ENCODE measurements at regions not wholly inside any gene's neighbourhood (a gene's known extent, or its start where the extent isn't known, plus 50 kb on each side); places are given as distances from the start of the nearest gene placed in this dataset.

DNA sequence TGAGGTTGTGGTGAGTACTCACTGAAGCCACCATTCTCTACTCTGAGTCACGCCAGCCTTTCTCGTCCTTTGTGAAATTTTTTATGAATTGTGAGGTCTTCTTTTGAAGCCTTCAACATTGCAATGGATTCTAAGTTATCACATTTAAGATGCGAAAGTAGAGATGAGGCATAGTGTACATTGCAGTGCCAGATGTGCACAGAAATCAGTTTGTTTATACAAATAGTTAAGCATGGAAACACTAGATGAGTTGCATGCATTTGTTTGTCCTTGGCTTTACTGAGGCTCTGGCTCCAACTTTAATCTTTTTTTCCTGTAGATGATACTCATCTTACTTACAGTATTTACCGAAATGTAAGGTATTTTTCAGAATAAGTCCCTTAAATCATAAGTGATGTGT is 453.7 kb upstream of the RIOK2 start:
- Histone ChIP-seq H3K27ac (no peak overlapping the region), H3K4me3 (no peak overlapping the region), H3K4me1 (replicated peaks in 1 of 2) (no peaks in the 10 kb centered on the region)
- WGBS, 10 experiments: 42 to 100% (median 82%) methylated on average over 2 to 4 of the region's 4 CpGs
- in situ Hi-C loops (cut with MboI; ENCODE audit: low pct_unique_long_range_greater_than_20kb in 2 of 9, low sequenced_read_pairs in 9 of 9, unreplicated experiment in 9 of 9): no loop called here
- peak in 1 of 8 experiments; percentile 37 for ATAC-seq (replicated peaks in 6 of 8)

GRCh38 chr5:97641081-97641480 is 458.0 kb upstream of the RIOK2 start:
- in situ Hi-C loops (cut with MboI; ENCODE audit: low pct_unique_long_range_greater_than_20kb in 2 of 9, low sequenced_read_pairs in 9 of 9, unreplicated experiment in 9 of 9): no loop called here
- ATAC-seq (replicated peaks in 6 of 8): no peak
- WGBS, 10 experiments: 0 to 100% (median 72%) methylated on average over 1 of the region's 1 CpG; no CpG with 5 or more reads in 2 of the 10 experiments
- Histone ChIP-seq H3K4me3 (no peak overlapping the region), H3K4me1 (replicated peaks in 1 of 2) (no peaks in the 10 kb centered on the region), H3K27ac (no peak overlapping the region)

- H3K4me3 ChIP-seq: no peak overlapping the region
- H3K27ac ChIP-seq: no peak overlapping the region
- no peak for ATAC-seq (replicated peaks in 6 of 8)
- in situ Hi-C loops (cut with MboI; ENCODE audit: low pct_unique_long_range_greater_than_20kb in 2 of 9, low sequenced_read_pairs in 9 of 9, unreplicated experiment in 9 of 9): no loop called here
- no peaks in the 10 kb centered on the region for H3K4me1 ChIP-seq (replicated peaks in 1 of 2)
Observed at GRCh38 chr5:97644206-97644605, 461.2 kb upstream of the RIOK2 start.

DNA sequence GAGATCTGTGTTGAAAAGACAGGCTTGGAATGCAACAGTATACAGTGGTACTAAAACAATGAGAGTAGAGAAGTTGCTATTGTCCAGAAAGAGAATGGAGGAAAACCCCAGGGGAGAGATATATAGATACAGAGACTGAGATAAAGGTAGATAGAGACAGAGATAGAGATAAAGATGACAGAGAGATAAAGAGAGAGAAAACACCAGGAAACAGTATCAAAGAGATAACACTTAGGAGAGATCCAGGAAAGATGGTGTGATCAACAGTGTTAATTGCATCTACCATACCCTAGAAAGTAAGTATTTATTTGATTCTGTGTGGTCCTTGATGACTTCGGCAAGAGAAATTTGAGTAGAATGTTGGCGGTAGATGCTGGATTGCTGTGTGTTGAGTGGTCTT is 461.8 kb upstream of the RIOK2 start:
- H3K4me3 ChIP-seq: no peak overlapping the region
- 80 to 100% (median 95%) methylated on average over 2 of the region's 2 CpGs; no CpG with 5 or more reads in 1 of the 10 experiments for WGBS, 10 experiments
- no peak overlapping the region for H3K27ac ChIP-seq
- ATAC-seq (replicated peaks in 6 of 8): no peak
- in situ Hi-C loops (cut with MboI; ENCODE audit: low pct_unique_long_range_greater_than_20kb in 2 of 9, low sequenced_read_pairs in 9 of 9, unreplicated experiment in 9 of 9): no loop called here
- no peaks in the 10 kb centered on the region for H3K4me1 ChIP-seq (replicated peaks in 1 of 2)

DNA sequence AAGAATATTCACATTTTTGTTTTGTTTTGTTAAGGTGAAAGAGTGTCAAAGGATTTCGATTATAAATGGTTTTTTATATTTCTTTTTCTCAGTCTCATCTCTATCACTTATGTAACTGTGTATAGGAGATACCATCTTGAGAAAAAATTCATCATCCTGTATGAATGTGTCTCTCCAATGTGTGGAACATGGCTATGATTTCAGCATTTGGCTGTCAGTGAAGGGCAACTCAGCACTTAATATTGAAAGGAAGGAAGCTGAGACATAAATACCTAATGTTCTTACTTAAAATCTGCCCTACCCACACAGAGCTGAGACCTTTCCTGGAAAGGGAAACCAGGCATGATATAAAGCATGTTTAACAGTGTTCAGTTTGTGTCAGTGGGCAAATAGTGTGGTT is 474.2 kb upstream of the RIOK2 start:
- H3K4me1 ChIP-seq (replicated peaks in 1 of 2): peaks cover 0 to 8% of the 10 kb centered on the region in 2 donors
- H3K27ac ChIP-seq: no peak overlapping the region
- ATAC-seq (replicated peaks in 6 of 8): peak in 3 of 8 experiments; percentile 6 to 45 (median 15)
- in situ Hi-C loops (cut with MboI; ENCODE audit: low pct_unique_long_range_greater_than_20kb in 2 of 9, low sequenced_read_pairs in 9 of 9, unreplicated experiment in 9 of 9): no loop called here
- H3K4me3 ChIP-seq: no peak overlapping the region
- 0 to 90% (median 54%) methylated on average over 1 of the region's 1 CpG; no CpG with 5 or more reads in 5 of the 10 experiments for WGBS, 10 experiments

- in situ Hi-C loops (cut with MboI; ENCODE audit: low pct_unique_long_range_greater_than_20kb in 2 of 9, low sequenced_read_pairs in 9 of 9, unreplicated experiment in 9 of 9): no loop called here
- Histone ChIP-seq H3K4me1 (replicated peaks in 1 of 2) (peaks cover 0 to 8% of the 10 kb centered on the region in 2 donors), H3K27ac (no peak overlapping the region), H3K4me3 (no peak overlapping the region)
- peak in 1 of 8 experiments; percentile 25 for ATAC-seq (replicated peaks in 6 of 8)
- 50 to 100% (median 75%) methylated on average over 1 to 4 of the region's 4 CpGs for WGBS, 10 experiments
Observed at GRCh38 chr5:97658116-97658900, 475.3 kb upstream of the RIOK2 start.

GRCh38 chr5:97666783-97667182 is 483.7 kb upstream of the RIOK2 start:
- peak in 2 of 8 experiments; percentile 34 to 72 for ATAC-seq (replicated peaks in 6 of 8)
- no peaks in the 10 kb centered on the region for H3K4me1 ChIP-seq (replicated peaks in 1 of 2)
- H3K4me3 ChIP-seq: no peak overlapping the region
- H3K27ac ChIP-seq: no peak overlapping the region
- in situ Hi-C loops (cut with MboI; ENCODE audit: low pct_unique_long_range_greater_than_20kb in 2 of 9, low sequenced_read_pairs in 9 of 9, unreplicated experiment in 9 of 9): no loop called here
- 6 to 100% (median 85%) methylated on average over 1 to 2 of the region's 2 CpGs for WGBS, 10 experiments

DNA sequence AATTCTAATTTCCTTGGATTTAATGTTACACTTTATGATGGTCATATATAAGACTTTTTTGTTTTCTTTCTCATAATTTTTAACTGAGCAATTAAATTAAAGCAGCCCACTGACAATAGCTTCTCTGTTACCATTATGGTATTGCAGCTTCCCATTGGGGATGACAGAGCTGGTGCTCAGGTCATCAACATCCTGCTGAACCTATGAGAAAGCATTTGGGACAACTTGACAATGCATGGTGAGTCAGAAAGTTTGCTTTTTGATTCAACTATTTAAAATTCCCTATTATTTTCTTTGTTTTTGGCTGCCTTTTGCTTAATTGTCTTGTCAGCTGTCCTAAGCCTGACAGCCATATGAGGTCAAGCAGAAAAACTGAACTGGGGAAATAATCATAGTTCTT is 487.4 kb upstream of the RIOK2 start:
- in situ Hi-C loops (cut with MboI; ENCODE audit: low pct_unique_long_range_greater_than_20kb in 2 of 9, low sequenced_read_pairs in 9 of 9, unreplicated experiment in 9 of 9): no loop called here
- ATAC-seq (replicated peaks in 6 of 8): no peak

DNA sequence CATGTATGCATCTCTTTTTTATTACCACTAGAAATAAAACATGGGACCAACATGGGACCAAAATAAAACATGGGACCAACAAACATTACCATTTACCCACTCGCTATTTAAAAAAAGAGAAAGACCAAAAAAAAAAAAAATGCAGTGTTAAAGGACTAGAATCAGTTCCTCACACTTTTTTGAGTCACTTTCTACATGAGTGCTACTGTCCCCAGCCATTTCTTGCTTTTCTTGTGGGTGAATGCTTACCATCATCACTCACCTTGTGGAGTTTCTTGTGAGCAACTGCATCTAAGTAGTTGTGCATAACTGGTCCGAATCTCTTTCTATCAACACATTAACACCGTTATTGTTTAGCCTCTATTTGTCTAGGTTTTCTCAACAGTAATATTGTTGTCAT is 493.6 kb upstream of the RIOK2 start:
- 0 to 93% (median 75%) methylated on average over 1 to 3 of the region's 3 CpGs; no CpG with 5 or more reads in 3 of the 10 experiments for WGBS, 10 experiments
- ATAC-seq (replicated peaks in 6 of 8): no peak
- no peaks in the 10 kb centered on the region for H3K4me1 ChIP-seq (replicated peaks in 1 of 2)
- H3K4me3 ChIP-seq: no peak overlapping the region
- in situ Hi-C loops (cut with MboI; ENCODE audit: low pct_unique_long_range_greater_than_20kb in 2 of 9, low sequenced_read_pairs in 9 of 9, unreplicated experiment in 9 of 9): no loop called here
- no peak overlapping the region for H3K27ac ChIP-seq

More for the DNA sequence above, 487.4 kb upstream of the RIOK2 start:
- Histone ChIP-seq H3K4me1 (replicated peaks in 1 of 2) (no peaks in the 10 kb centered on the region), H3K4me3 (no peak overlapping the region), H3K27ac (no peak overlapping the region)

- H3K4me3 ChIP-seq: no peak overlapping the region
- no peak overlapping the region for H3K27ac ChIP-seq
- H3K4me1 ChIP-seq (replicated peaks in 1 of 2): peaks cover 0 to 6% of the 10 kb centered on the region in 2 donors
- 26 to 88% (median 64%) methylated on average over 1 to 4 of the region's 4 CpGs for WGBS, 10 experiments
- no peak for ATAC-seq (replicated peaks in 6 of 8)
- in situ Hi-C loops (cut with MboI; ENCODE audit: low pct_unique_long_range_greater_than_20kb in 2 of 9, low sequenced_read_pairs in 9 of 9, unreplicated experiment in 9 of 9): no loop called here
Observed at GRCh38 chr5:97694091-97694490, 511.0 kb upstream of the RIOK2 start.

GRCh38 chr5:97714424-97714823 is 531.4 kb upstream of the RIOK2 start:
- no peak overlapping the region for H3K4me3 ChIP-seq
- ATAC-seq (replicated peaks in 6 of 8): peak in 2 of 8 experiments; percentile 16 to 35
- no peak overlapping the region for H3K27ac ChIP-seq

GRCh38 chr5:97726106-97726505 is 543.1 kb upstream of the RIOK2 start:
- Histone ChIP-seq H3K4me3 (no peak overlapping the region), H3K27ac (no peak overlapping the region), H3K4me1 (replicated peaks in 1 of 2) (no peaks in the 10 kb centered on the region)
- WGBS, 10 experiments: 0 to 100% (median 79%) methylated on average over 1 of the region's 1 CpG; no CpG with 5 or more reads in 2 of the 10 experiments
- in situ Hi-C loops (cut with MboI; ENCODE audit: low pct_unique_long_range_greater_than_20kb in 2 of 9, low sequenced_read_pairs in 9 of 9, unreplicated experiment in 9 of 9): no loop called here
- no peak for ATAC-seq (replicated peaks in 6 of 8)

More at GRCh38 chr5:97714424-97714823, 531.4 kb upstream of the RIOK2 start:
- H3K4me1 ChIP-seq (replicated peaks in 1 of 2): peaks cover 0 to 4% of the 10 kb centered on the region in 2 donors
- in situ Hi-C loops (cut with MboI; ENCODE audit: low pct_unique_long_range_greater_than_20kb in 2 of 9, low sequenced_read_pairs in 9 of 9, unreplicated experiment in 9 of 9): no loop called here

DNA sequence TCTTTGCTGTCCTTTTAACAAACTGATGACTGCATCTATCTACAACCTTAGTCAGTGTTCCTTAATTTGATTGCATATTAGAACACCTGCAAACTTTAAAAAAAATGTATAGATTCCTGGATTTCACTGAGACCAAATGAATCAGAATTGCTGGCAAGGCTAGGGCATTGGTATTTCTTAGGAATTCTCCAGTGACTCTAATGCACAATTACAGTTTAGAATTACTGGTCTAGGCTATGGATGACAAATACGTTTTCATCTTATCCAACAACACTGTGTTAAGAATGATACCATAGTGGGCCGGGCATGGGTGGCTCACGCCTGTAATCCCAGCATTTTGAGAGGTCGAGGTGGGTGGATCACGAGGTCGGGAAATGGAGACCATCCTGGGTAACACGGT is 545.9 kb upstream of the RIOK2 start:
- WGBS, 10 experiments: 43 to 93% (median 80%) methylated on average over 1 to 5 of the region's 7 CpGs; no CpG with 5 or more reads in 7 of the 10 experiments
- Histone ChIP-seq H3K27ac (no peak overlapping the region), H3K4me3 (no peak overlapping the region), H3K4me1 (replicated peaks in 1 of 2) (no peaks in the 10 kb centered on the region)
- ATAC-seq (replicated peaks in 6 of 8): no peak
- in situ Hi-C loops (cut with MboI; ENCODE audit: low pct_unique_long_range_greater_than_20kb in 2 of 9, low sequenced_read_pairs in 9 of 9, unreplicated experiment in 9 of 9): no loop called here

DNA sequence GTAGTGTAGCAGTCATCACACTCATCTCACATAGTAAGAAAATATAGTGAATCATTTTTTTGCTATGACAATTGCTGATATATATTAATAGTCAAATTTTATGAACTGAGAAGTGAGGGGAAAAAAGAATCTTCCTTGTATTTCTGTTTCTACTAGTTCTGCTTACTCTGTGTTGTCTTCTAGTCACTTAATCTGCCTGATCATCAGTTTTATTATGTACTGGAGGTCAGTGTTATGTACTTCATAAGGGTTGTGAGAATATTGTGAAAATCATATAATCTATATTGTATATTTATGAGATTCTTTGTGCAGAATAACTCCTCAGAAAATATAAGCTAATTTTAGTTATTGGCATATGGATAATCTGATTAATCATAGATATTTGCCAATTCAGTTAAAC is 546.9 kb upstream of the RIOK2 start:
- ATAC-seq (replicated peaks in 6 of 8): no peak
- Histone ChIP-seq H3K4me1 (replicated peaks in 1 of 2) (no peaks in the 10 kb centered on the region), H3K4me3 (no peak overlapping the region), H3K27ac (no peak overlapping the region)
- in situ Hi-C loops (cut with MboI; ENCODE audit: low pct_unique_long_range_greater_than_20kb in 2 of 9, low sequenced_read_pairs in 9 of 9, unreplicated experiment in 9 of 9): no loop called here
